ENCODE measurements at regions not wholly inside any gene's neighbourhood (a gene's known extent, or its start where the extent isn't known, plus 50 kb on each side); places are given as distances from the start of the nearest gene placed in this dataset.

GRCh38 chr3:31377045-31377642 is 155.6 kb upstream of the STT3B start:
- CTCF ChIA-PET: interaction anchor here (1.4 kb wide), 1 partner anchor 89 kb away, joined by 3 read pairs; no protein-coding TSS in a partner anchor
- TF ChIP-seq CEBPB (IDR thresholded peaks at IDR 0.05) (peak in 1 of 2 experiments; percentile 14; a peak in 1 of 4 replicates), JUN (IDR thresholded peaks at IDR 0.05) (peak; percentile 58 to 77; a peak in 4 of 5 replicates), ZNF302 (CRISPR knock-in tag; IDR thresholded peaks at IDR 0.05) (no peak), SREBF2 (IDR thresholded peaks at IDR 0.05) (no peak), TFCP2L1 (CRISPR knock-in tag; IDR thresholded peaks at IDR 0.05) (no peak), ESRRA (IDR thresholded peaks at IDR 0.05; ENCODE audit: borderline replicate concordance, low read length) (no peak), FOSL2 (IDR thresholded peaks at IDR 0.05) (peak; percentile 93), FOSL2 (CRISPR knock-in tag; IDR thresholded peaks at IDR 0.05) (peak; percentile 80), CHD2 (IDR thresholded peaks at IDR 0.05; ENCODE audit: low read length, partially characterized antibody) (no peak), BCL3 (IDR thresholded peaks at IDR 0.05) (0 out of 3 replicates have a peak, but pooled peaks have one; percentile 22), RAD21 (conservative IDR thresholded peaks at IDR 0.05 in 1 of 2, IDR thresholded peaks at IDR 0.05 in 1 of 2) (peak in 1 of 2 experiments; percentile 36; a peak in 1 of 5 replicates), EP300 (IDR thresholded peaks at IDR 0.05) (peak in 1 of 2 experiments; percentile 70; a peak in 2 of 5 replicates), NR3C1 (IDR thresholded peaks at IDR 0.05) (no peak), NPAS2 (CRISPR knock-in tag; IDR thresholded peaks at IDR 0.05; ENCODE audit: borderline replicate concordance) (no peak), GATA3 (IDR thresholded peaks at IDR 0.05; ENCODE audit: borderline replicate concordance) (peak; percentile 29; the same call in 1 of the 2 replicates), EHF (CRISPR knock-in tag; IDR thresholded peaks at IDR 0.05) (no peak), SMC3 (IDR thresholded peaks at IDR 0.05) (0 out of 3 replicates have a peak, but pooled peaks have one; percentile 5), HOXB13 (CRISPR knock-in tag; IDR thresholded peaks at IDR 0.05; ENCODE audit: low read depth) (no peak), CHD4 (IDR thresholded peaks at IDR 0.05; ENCODE audit: borderline replicate concordance) (no peak), JUNB (IDR thresholded peaks at IDR 0.05) (peak; percentile 95)
- TF ChIP-seq, protein P1, sequence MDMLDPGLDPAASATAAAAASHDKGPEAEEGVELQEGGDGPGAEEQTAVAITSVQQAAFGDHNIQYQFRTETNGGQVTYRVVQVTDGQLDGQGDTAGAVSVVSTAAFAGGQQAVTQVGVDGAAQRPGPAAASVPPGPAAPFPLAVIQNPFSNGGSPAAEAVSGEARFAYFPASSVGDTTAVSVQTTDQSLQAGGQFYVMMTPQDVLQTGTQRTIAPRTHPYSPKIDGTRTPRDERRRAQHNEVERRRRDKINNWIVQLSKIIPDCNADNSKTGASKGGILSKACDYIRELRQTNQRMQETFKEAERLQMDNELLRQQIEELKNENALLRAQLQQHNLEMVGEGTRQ (IDR thresholded peaks at IDR 0.05): no peak
- TF ChIP-seq, protein P2, sequence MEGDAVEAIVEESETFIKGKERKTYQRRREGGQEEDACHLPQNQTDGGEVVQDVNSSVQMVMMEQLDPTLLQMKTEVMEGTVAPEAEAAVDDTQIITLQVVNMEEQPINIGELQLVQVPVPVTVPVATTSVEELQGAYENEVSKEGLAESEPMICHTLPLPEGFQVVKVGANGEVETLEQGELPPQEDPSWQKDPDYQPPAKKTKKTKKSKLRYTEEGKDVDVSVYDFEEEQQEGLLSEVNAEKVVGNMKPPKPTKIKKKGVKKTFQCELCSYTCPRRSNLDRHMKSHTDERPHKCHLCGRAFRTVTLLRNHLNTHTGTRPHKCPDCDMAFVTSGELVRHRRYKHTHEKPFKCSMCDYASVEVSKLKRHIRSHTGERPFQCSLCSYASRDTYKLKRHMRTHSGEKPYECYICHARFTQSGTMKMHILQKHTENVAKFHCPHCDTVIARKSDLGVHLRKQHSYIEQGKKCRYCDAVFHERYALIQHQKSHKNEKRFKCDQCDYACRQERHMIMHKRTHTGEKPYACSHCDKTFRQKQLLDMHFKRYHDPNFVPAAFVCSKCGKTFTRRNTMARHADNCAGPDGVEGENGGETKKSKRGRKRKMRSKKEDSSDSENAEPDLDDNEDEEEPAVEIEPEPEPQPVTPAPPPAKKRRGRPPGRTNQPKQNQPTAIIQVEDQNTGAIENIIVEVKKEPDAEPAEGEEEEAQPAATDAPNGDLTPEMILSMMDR (IDR thresholded peaks at IDR 0.05): no peak
- H3K4me1 ChIP-seq: peaks cover 17% of the 10 kb centered on the region
- no peaks in the 10 kb centered on the region for H3K9me3 ChIP-seq
- peak; percentile 28 for FAIRE-seq
- peak; percentile 89 to 97 for ATAC-seq
- peak overlapping the region; percentile 50 for H3K4me2 ChIP-seq
- H3K4me3 ChIP-seq: no peak overlapping the region
- peak; percentile 43 to 77 for DNase-seq (ENCODE audit: low read depth in 1 of 2, low spot score in 1 of 2)
- H3K27ac ChIP-seq: peak overlapping the region; percentile 10 to 42; a peak in 3 of 6 replicates
- POLR2A ChIA-PET: interaction anchor here (2.1 kb wide), 1 partner anchor 155 kb away, joined by 15 read pairs; the partner anchor contains the start of gene STT3B
- 33% methylated on average over 5 of the region's 5 CpGs for whole genome bisulfite sequencing (ENCODE audit: missing lambda C conversion rate)

DNA sequence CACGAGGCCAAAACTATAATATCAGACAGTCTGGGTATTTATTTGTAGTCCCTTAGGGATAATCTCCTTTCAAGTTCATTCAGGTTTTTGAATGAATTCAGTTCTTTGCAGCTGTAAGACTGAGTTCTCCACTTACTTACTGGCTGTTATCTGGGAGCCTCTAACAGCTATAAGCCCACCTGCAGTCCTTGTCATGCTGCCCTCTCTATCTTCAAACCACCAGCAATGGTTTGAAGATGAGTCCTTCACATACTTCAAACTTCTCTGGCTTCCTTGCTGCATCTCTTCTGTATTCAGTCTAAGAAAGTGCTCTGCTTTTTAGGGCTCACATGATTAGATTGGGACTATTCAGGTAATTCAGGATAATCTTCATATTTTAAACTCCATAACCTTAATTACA is 154.5 kb upstream of the STT3B start:
- Histone ChIP-seq H3K4me3 (no peak overlapping the region), H3K9me3 (no peaks in the 10 kb centered on the region), H3K27ac (peak overlapping the region in 1 of 2 experiments; percentile 30; a peak in 1 of 6 replicates), H3K4me2 (no peak overlapping the region), H3K4me1 (peaks cover 17% of the 10 kb centered on the region)
- FAIRE-seq (no peak), ATAC-seq (no peak), DNase-seq (ENCODE audit: low read depth in 1 of 2, low spot score in 1 of 2) (no peak)
- CTCF ChIA-PET: no interaction called here
- POLR2A ChIA-PET: no interaction called here
- TF ChIP-seq TFCP2L1 (CRISPR knock-in tag; IDR thresholded peaks at IDR 0.05): no peak
- WGBS (ENCODE audit: missing lambda C conversion rate): 72% methylated on average over 1 of the region's 1 CpG

Data from A549 (cell line).